Right lobe of liver (tissue), 6 donors: ENCODE measurements at regions not wholly inside any gene's neighbourhood (a gene's known extent, or its start where the extent isn't known, plus 50 kb on each side); places are given as distances from the start of the nearest gene placed in this dataset.

Experiments used
- ATAC-seq, 4 donors: fragments of 200-7000 bp; cut with Tn5 transposase; one replicate each; pipeline ENCODE4 v1.9.1; 2020; ENCODE audit warnings: mild to moderate bottlenecking in 4 of 4, moderate library complexity in 4 of 4
- DNase-seq, 3 donors: peaks; one replicate each; pipeline ENCODE4 v3.0.0-alpha.2; 2020
- H3K27ac ChIP-seq, 3 donors: fragments of 200-600 bp; one replicate each; pipeline ENCODE4 v1.8.0; 2022
- H3K27me3 ChIP-seq, 2 donors: fragments of 200-600 bp; one replicate each; pipeline ENCODE4 v1.8.0; 2022
- H3K36me3 ChIP-seq, 4 donors: fragments of 200-600 bp; sonication (generic) in 1 of 4; one replicate each; pipeline versions ENCODE4 v1.5.1 to v1.8.0; 2017 to 2022; ENCODE audit warnings: control low read depth in 1 of 4
- H3K4me1 ChIP-seq, 4 donors: fragments of 200-600 bp; sonication (generic) in 1 of 4; one replicate each; pipeline versions ENCODE4 v1.5.1 to v1.8.0; 2017 to 2022; ENCODE audit warnings: control low read depth in 1 of 4
- H3K4me3 ChIP-seq, 3 donors: fragments of 200-600 bp; one replicate each; pipeline ENCODE4 v1.8.0; 2022
- H3K9me3 ChIP-seq, 4 donors: fragments of 200-600 bp; sonication (generic) in 1 of 4; one replicate each; pipeline versions ENCODE4 v1.5.1 to v1.8.0; 2017 to 2022; ENCODE audit warnings: control low read depth in 1 of 4
- POLR2A ChIP-seq: fragments of 450-650 bp; IDR thresholded peaks from one replicate; pipeline ENCODE4 v1.6.1; 2017; ENCODE audit warnings: antibody characterized with exemption, mild to moderate bottlenecking
- WGBS: methylation state at CpG from one replicate; pipeline ENCODE4 v1.1.6; 2018; ENCODE audit warnings: low coverage, low lambda C conversion rate; ENCODE audit not compliant: insufficient coverage; ENCODE audit errors: missing lambda C conversion rate; 5-methylcytosine and 5-hydroxymethylcytosine counted together
- intact Hi-C, 2 donors: fragments of 100-400 bp; cut with DNase I; formaldehyde crosslinking; loops; one replicate each; pipeline versions ENCODE4 v1.11.2 to v1.14.1; 2022
- TF ChIP-seq, protein P1 (sequence below), 4 donors: fragments of 200-600 bp in 3 of 4; fragments of 450-650 bp in 1 of 4; IDR thresholded peaks; one replicate each; pipeline versions ENCODE4 v1.5.1 to v1.8.0; 2016 to 2022; ENCODE audit warnings: antibody characterized with exemption in 4 of 4, mild to moderate bottlenecking in 2 of 4
- donor health status: DM: no; HTN: yes; CAD: no.
- donor health status: DM: no; HTN: no; CAD: no.
- donor health status: DM: no; HTN: no; CAD: no.
- donor health status: DM: no; HTN: yes; CAD: no.
- donor health status: DM: no; HTN: yes; CAD: no.

DNA sequence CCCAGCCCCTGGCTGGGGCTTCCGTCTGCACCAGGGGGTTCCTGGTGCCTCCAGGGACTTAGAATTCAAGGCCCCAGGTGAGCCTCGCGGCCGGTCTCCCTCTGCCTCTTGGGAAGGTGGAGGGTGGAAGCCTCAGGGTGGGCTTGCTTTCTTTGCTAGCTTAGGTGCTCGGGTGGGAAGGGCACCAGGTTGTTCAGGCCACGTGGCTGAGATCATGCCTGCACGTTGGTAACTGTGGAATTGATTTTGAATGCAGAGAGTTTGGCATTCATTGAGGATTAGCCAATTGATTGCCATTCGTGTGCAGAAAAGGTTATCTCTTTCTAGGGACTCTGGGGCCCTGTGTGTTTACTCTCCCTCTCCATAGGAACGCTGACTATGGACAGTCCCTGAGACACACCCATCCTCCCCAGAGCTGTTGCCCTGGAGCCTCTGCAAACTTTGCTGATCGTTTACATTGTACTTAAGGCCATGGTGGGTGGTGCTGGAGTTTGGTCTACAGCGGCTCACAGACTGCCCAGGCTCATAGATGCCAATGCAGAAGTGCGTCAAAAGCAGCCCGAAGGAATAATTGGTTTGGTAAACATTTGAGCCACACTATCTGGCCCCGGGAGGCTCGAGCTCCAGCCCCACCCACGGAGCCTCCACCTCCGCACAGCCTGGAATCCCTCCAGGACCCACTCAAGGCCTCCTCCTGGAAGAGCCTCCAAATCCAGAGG lies 1457.7 kb downstream of the BRD1 start:
- Histone ChIP-seq H3K27me3 (no peaks in the 10 kb centered on the region), H3K9me3 (no peaks in the 10 kb centered on the region), H3K27ac (peak overlapping the region in 1 of 3 donors; percentile 71), H3K4me3 (peak overlapping the region in 1 of 3 donors; percentile 23), H3K4me1 (peaks cover 0 to 16% (median 0%) of the 10 kb centered on the region in 4 donors), H3K36me3 (no peaks in the 10 kb centered on the region)
- TF ChIP-seq POLR2A, result no peak
- TF ChIP-seq, protein P1, sequence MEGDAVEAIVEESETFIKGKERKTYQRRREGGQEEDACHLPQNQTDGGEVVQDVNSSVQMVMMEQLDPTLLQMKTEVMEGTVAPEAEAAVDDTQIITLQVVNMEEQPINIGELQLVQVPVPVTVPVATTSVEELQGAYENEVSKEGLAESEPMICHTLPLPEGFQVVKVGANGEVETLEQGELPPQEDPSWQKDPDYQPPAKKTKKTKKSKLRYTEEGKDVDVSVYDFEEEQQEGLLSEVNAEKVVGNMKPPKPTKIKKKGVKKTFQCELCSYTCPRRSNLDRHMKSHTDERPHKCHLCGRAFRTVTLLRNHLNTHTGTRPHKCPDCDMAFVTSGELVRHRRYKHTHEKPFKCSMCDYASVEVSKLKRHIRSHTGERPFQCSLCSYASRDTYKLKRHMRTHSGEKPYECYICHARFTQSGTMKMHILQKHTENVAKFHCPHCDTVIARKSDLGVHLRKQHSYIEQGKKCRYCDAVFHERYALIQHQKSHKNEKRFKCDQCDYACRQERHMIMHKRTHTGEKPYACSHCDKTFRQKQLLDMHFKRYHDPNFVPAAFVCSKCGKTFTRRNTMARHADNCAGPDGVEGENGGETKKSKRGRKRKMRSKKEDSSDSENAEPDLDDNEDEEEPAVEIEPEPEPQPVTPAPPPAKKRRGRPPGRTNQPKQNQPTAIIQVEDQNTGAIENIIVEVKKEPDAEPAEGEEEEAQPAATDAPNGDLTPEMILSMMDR (IDR thresholded peaks at IDR 0.05), result no peak
- WGBS, result 19% methylated on average over 8 of the region's 17 CpGs
- intact Hi-C loops, result no loop called here
- peak; percentile 71 to 90 (median 87) for ATAC-seq
- peak; percentile 42 to 78 (median 73) for DNase-seq

DNA sequence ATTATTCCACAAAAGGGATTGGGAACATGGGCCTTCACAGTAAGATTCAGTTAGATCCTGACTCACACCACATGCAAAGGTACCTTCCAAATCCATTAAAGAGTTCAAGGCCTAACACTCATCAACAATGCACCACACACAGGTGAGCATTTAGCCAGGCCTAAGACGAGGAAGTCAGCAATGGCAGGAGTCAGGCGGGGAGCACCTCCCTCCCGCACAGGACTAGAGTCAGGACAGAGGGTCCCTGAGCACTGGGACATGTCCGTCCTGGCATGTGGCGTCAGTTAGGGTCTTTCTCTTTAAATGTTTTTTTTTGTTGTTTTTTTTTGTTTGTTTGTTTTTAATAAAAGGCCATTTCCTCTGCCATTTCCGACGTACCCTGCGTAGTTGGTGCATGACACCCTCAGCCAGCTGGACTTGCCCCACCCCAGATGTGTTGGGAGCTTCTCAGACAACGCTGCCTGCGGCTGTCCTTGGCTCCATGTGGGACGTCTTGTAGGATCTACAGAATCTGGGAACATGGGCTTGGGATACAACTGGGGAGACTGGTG lies 1458.6 kb downstream of the BRD1 start:
- 65% methylated on average over 10 of the region's 11 CpGs for WGBS
- Histone ChIP-seq H3K9me3 (no peaks in the 10 kb centered on the region), H3K4me1 (peaks cover 0 to 16% (median 0%) of the 10 kb centered on the region in 4 donors), H3K4me3 (no peak overlapping the region), H3K27me3 (no peaks in the 10 kb centered on the region), H3K27ac (no peak overlapping the region), H3K36me3 (no peaks in the 10 kb centered on the region)
- intact Hi-C loops, result no loop called here
- DNase-seq (no peak), ATAC-seq (no peak)
- TF ChIP-seq, protein P1 (IDR thresholded peaks at IDR 0.05), result no peak
- no peak for TF ChIP-seq POLR2A

DNA sequence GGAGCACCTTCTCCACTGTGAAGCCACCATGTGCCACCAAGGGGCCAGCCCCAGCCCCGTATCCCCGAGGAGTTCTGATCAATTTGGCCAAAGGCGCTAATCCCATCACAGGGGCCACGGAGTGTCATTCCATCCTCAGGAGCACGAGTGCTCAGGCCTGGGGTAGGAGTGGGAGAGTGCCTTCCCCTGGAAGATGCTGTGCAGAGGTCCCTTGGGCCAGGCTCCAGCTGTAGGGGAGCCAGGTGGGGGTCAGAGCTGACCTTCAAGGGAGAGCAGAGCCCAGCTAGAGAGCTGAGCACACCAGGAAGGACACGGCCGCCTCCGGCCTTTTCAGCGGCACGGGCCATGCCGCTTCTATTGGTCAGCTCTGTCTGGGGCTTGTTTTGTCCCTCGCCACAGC lies 1459.9 kb downstream of the BRD1 start:
- TF ChIP-seq POLR2A, result no peak
- TF ChIP-seq, protein P1 (IDR thresholded peaks at IDR 0.05), result no peak
- Histone ChIP-seq H3K4me3 (no peak overlapping the region), H3K9me3 (no peaks in the 10 kb centered on the region), H3K36me3 (no peaks in the 10 kb centered on the region), H3K27ac (no peak overlapping the region), H3K4me1 (peaks cover 0 to 16% (median 0%) of the 10 kb centered on the region in 4 donors), H3K27me3 (no peaks in the 10 kb centered on the region)
- WGBS, result 60% methylated on average over 5 of the region's 12 CpGs
- ATAC-seq, result no peak
- intact Hi-C loops, result no loop called here
- no peak for DNase-seq

DNA sequence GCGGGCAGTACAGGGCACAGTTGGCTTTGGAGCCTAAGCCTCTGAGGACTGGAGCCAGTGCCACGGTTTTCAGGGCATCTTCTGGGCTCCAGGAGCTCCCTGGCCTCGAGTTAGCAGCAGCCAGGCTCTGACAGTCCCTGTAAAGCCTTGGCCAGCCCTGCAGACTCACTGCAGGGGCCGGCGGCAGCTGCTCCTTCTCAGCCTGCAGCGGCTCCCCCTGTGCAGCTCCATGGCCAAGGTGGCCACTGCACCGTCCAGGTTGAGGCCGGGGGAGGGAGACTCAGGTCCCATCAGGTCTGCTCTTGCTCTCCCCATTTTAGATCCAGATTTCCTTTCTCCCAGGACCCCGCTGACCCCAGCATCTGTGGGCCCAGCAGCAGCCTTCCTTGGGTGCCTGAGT lies 1461.1 kb downstream of the BRD1 start:
- Histone ChIP-seq H3K27me3 (no peaks in the 10 kb centered on the region), H3K4me1 (peaks cover 0 to 16% (median 0%) of the 10 kb centered on the region in 4 donors), H3K36me3 (no peaks in the 10 kb centered on the region), H3K27ac (no peak overlapping the region), H3K9me3 (no peaks in the 10 kb centered on the region), H3K4me3 (no peak overlapping the region)
- intact Hi-C loops, result no loop called here
- no CpG with 5 or more reads among the region's 9 CpGs for WGBS
- TF ChIP-seq, protein P1 (IDR thresholded peaks at IDR 0.05), result no peak
- TF ChIP-seq POLR2A, result no peak
- ATAC-seq (no peak), DNase-seq (no peak)
